NCI-H2196 (cell line): ENCODE measurements at regions not wholly inside any gene's neighbourhood (a gene's known extent, or its start where the extent isn't known, plus 50 kb on each side); places are given as distances from the start of the nearest gene placed in this dataset.
"Not testable (repeated sequence)": the region's sequence is repeated elsewhere in the genome, so short reads cannot be mapped to it uniquely, and the experiment has no call there.

Experiments used
- DNase-seq: peaks from one replicate; lab custom pipeline; 2025; ENCODE audit not compliant: unreplicated experiment; lab: John Stamatoyannopoulos, UW

DNA sequence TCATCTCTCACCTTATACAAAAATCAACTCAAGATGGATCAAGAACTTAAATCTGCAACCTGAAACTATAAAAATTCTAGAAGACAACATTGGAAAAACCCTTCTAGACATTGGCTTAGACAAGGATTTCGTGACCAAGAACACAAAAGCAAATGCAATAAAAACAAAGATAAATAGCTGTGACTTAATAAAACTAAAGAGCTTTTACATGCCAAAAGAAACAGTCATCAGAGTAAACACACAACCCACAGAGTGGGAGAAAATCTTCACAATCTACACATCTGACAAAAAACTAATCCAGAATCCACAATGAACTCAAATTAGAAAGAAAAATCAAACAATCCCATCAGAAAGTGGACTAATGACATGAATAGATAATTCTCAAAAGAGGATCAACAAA is 532.4 kb downstream of the KIF20B start:
- not testable (repeated sequence) for DNase-seq

DNA sequence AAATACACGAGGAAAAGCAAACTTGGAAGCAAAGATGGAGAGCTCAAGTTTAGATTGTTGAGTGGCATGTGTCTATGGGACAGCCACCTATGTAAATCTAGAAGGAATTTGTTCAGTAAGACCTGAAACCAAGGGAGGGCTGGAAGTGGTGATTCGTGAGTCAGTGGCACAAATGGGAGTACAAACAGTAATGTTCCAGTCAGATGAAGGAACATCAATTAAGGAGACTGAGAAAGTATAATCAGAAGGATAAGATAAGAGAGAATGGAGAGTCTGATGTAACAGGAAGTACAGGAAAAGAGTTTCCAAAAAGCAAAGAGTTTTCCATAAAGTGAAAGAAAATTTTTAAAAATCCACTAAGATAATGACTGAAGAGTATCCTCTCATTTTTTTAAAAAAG is 544.2 kb downstream of the KIF20B start:
- no peak for DNase-seq

DNA sequence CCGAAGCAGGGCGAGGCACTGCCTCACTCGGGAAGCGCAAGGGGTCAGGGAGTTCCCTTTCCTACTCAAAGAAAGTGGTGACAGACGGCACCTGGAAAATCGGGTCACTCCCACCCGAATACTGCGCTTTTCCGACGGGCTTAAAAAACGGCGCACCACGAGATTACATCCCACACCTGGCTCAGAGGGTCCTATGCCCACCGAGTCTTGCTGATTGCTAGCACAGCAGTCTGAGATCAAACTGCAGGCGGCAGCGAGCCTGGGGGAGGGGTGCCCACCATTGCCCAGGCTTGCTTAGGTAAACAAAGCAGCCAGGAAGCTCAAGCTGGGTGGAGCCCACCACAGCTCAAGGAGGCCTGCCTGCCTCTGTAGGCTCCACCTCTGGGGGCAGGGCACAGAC is 549.4 kb downstream of the KIF20B start:
- DNase-seq = not testable (repeated sequence)

DNA sequence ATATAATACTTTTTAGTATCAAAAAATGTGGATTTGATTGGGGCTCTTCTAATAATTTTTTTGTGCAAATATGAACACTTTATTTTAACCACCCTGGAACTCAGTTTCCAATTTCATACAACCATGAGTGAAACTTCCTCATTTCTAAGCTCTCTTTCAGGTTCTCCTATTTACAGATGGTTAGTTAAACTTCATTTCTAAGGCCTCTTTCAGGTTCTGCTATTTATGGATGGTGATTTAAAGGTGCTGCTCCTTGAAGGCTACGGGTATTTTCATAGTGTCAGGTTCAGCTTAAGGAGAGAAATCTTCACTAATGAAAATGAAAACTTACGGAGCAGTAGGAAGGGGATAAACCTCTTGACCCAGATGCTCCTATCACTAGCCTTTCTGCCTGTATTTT is 568.3 kb downstream of the KIF20B start:
- DNase-seq = no peak

DNA sequence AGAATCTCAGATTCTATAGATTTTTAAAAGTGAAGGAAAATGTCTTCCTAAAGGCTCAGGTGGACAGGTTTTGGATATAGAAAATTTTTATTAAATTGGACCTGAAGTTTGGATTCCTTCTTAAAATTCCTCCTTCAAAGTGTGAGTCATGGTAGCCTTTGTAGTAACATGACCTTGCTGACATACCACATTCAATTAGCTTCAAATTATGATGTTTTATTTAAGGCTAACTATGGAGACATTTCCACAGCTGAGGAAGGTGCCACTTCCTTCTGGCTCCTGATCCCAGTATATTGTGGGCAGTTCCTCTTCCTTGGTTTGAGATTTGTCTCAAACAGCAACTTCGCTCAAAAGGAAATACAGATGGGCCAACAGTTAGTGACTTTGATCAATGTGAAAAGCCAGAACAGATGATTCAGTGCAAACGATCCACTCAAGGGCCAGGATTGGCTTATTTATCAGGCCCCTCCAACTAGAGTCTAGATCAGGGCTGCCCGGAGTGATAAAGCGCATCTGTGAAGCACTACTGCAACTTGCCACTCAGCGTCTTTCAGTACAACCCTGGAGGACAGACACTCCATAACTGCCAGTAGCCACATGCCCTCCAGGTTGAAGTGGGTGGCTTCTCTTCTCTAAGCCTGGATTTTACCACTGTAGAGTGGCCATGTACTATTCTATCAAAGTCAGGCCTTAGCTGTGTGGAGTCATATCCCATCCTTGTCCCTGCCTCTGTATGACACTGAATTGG is 573.5 kb downstream of the KIF20B start:
- no peak for DNase-seq

DNA sequence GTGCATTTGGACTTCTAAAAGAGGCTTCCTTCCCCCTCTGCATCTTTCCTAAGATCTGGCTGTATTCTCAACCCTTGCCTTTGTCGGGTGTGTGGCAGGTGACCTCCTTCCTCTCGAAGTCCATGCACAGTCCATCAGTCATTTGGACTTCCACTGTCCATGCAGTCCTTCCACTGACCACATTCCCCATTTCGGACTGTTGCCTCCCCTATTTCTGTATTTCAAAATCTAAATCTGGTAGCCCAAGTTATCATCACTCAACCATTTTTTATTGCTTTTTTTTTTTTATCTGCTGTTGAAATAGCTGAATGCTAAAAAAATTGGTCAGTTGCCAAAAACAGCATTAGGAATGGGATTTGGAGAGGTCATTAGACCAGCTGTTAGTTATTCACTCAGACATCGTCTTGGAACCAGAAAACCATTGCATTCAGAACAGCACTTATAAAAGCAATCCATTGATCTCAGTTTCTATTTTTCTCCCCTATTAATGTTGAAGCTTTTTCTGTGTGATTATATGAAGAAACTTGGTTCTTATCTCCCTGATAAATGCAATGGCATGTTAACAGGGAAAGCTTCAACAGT is 575.6 kb downstream of the KIF20B start:
- no peak for DNase-seq

DNA sequence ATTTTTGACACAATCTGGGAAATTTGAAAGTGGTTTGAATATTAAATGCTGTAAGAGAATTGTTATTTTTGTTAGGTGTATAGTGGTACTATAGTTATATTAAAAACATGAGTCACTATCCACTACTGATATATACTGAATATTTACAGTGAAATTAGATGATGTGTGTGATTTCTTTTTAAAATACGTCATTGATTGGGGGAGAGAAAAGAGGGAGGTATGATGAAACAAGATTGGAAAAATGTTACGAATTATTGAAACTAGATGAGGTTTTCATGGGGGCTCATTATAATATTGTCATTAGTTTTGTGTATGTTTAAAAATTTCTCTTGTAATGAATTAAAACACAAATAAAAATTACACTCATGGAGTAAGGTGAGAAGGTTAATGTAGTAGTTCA is 571.4 kb downstream of the HTR7 start:
- no peak for DNase-seq

DNA sequence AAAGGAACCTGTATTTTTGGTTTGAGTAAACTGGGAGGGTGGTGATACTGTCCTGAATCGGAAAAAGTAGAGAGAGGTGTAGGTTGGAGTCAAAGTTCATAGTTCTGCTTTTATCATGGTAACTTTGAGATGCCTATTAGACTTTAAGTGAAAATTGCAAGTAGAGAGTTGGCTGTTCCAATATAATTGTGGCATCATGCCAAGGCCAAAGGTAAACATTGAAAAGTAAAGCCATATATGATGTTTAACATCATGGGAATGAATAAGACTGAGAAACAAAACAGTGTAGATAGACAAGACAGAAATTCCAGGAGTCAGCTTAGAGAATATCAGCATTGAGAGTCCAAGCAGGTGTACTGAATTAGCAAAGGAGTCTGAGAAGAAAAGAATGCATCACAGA is 570.9 kb downstream of the HTR7 start:
- DNase-seq = no peak

DNA sequence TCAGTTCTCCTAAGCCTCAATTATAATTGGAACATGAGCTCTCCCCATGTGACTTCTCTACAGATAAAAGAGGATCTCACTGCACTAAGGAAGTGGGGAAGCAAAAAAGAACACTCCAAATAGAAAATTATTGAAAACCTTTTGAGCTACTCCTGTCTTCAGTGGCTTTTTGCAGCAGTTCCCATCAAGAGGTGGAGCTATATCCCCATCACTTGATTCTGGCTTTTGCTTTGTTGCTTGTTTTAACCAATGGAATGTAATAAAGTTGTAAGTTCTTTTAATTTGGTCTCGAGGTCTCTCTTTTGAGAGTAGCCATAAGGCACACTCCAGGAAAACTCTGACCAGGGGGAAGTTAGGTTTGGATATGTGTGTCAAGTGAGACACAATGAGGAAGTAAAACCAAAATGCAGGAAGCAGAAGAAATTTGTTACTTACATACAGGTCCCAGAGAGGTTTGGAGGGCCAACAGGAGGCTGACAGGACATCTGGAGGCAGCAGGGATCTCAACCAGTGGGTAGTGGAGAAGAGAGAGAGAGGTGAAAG is 569.4 kb downstream of the HTR7 start:
- DNase-seq = no peak

DNA sequence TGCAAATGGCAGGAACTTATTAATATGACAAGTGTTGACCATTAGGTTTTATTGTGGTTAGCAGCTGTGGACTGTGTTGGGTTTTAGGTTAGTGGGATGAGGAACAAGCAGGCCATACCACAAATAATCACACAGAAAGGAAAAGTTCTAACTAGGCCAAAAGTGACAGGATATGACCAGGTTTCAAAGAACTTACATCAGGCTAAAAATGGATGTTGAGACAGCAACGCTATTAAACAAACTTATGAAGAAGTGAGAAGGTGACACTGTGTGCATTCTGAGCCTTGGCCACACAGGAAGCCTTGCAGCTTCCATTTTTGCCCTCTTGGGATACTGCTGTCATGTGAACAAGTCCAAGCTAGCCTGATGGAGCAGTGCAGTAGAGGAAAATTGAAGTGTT is 568.8 kb downstream of the HTR7 start:
- DNase-seq = no peak

DNA sequence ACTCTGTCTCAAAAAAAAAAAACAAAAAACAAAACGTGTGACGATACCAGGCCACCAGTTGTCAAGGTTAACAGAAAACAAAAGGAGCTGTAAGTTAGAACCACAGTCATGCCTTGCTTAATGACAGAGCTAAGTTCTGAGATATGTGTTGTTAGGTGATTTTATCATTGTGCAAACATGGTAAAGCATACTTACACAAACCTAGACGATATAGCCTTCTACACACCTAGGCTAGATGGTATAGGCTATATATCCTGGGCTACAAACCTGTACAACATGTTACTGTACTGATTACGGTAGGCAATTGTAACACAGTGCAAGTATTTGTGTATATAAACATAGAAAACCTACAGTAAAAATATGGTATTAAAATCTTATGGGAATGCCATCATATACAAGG is 564.2 kb downstream of the HTR7 start:
- DNase-seq = no peak

DNA sequence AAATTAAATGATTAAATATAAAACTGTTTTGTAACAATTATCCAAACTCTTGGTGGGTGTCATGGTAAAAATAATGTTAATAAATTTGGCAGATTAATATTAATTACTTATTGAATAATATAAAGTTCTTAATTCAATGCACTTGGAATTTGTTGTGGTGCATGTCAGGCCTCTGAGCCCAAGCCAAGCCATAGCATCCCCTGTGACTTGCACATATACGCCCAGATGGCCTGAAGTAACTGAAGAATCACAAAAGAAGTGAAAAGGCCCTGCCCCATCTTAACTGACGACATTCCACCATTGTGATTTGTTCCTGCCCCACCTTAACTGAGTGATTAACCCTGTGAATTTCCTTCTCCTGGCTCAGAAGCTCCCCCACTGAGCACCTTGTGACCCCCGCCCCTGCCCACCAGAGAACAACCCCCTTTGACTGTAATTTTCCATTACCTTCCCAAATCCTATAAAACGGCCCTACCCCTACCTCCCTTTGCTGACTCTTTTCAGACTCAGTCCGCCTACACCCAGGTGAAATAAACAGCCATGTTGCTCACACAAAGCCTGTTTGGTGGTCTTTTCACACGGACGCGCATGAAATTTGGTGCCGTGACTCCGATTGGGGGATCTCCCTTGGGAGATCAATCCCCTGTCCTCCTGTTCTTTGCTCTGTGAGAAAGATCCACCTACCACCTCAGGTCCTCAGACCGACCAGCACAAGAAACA is 562.9 kb downstream of the HTR7 start:
- DNase-seq = not testable (repeated sequence)

DNA sequence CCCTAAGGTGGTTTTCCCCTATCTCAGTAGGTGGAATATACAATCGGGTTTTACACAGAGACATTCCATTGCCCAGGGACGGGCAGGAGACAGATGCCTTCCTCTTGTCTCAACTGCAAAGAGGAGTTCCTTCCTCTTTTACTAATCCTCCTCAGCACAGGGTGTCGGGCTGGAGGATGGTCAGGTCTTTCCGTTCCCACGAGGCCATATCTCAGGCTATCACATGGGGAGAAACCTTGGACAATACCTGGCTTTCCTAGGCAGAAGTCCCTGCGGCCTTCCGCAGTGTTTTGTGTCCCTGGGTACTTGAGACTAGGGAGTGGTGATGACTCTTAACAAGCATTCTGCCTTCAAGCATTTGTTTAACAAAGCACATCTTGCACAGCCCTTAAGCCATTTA is 555.8 kb downstream of the HTR7 start:
- not testable (repeated sequence) for DNase-seq

DNA sequence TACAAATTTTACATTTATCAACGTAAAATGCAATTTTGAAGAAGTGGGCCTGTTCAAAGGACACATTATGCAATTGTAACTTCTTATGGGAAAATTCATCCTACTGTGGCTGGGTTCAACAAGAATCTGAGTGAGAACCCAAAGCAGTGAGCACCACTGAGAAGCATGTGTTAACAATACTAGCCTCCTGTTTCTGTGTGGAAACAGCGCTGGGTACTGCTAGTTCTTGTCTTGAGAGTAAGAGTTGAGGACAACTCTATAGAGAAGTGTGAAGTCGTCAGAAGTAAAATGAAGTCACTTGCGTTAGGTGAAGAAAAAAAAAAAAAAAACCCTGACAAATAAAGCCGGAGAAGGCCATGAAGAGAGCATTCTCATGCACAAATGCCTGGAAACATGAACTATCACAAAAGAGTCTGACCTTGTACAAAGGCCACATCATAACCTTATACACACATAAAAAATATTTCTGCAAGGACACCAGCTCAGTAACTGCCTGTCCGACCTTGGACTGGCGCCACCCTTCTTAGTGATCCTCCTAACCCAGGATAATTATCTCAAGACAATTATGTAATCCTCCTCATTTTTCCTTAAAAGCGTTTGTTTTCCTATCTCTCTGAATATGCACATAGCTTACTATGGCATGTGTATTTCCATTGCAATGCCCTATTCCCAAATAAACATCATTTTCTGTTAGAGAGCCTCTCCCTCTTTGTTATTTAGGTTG is 554.9 kb downstream of the HTR7 start:
- DNase-seq = no peak

DNA sequence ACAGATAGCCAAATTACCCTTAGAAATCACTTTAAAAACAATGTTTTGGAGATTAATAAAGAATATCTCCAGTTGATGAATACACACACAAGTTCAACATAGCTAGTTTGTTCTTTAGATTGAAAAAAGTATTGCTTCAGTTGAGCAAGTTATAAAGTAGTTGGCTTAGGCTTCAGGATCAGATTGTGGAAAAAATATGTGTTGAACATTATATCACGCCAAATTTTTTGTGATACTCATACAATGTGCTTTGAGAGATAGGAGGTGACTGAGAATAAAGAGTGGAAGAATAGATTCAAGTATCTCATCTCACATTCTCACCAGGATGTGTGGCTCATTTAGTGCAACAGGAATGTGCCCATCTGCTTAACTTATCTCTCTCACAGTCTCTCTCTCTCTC is 553.3 kb downstream of the HTR7 start:
- no peak for DNase-seq

DNA sequence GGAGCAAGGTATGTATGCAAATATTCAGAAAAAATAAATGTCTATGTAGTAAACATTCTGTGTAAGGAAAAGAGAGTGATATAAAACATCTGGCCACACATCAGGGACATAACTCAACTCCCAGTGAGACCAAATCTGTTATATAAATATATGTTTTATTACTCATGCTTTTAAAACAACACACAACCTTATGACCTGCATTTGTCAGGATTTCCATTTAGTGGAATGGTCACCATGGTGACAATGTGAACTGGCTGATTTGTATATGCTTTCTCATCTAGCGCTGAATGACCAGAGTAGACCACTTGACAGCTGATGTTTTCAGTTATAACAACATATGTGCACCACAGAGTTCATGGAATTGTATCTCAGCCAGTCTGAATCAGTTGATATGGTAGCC is 551.7 kb downstream of the HTR7 start:
- DNase-seq = no peak

DNA sequence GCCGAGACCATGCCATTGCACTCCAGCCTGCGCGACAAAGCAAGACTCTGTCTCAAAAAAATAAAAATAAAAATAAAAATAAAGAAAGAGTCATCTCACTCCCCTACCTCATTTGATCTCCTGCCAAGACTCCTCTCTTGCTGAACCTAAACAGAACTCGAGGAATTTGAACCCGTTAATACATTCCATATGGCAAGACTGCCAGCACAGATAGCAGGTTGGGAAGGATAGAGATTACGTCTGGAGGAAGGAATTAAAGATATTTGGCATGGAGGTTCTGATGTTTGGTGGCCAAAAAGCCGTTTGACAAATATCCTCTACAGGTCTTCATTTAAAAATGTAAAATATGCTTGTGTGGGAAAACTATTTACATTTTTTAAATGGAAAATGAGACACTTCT is 549.6 kb downstream of the HTR7 start:
- DNase-seq = no peak

DNA sequence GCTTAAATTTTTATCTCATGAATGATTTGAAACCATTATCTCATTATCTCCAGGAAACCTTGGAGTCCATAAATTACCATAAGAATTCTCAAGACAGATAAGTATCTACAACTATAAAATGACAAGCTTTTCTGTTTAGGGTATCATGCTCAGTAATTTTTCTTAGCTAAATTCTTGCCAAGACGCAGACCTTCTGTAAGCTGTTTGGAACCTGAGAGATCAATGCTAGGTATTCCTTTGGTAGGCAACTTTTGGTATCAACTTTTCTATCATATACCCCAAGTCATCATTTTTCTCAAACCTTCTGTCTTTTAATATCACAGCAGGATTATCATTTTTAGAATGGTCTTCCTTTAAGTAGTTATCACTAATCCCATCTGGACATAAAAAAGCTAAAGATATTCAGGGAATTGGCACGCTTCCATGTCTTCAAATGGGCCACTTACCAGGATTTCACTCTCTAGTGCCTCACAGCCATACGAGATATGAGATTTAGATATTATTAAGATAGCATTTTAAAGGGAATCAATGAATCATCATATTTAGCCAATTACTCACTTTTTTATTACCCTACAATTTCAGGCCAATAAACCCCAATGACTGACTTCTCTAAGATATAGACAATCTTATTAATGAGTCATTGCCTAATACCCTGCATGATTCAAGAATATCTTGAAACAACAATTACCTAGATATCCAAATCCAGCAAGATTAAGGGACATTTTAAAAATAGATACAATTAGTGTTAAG is 544.1 kb downstream of the HTR7 start:
- no peak for DNase-seq

DNA sequence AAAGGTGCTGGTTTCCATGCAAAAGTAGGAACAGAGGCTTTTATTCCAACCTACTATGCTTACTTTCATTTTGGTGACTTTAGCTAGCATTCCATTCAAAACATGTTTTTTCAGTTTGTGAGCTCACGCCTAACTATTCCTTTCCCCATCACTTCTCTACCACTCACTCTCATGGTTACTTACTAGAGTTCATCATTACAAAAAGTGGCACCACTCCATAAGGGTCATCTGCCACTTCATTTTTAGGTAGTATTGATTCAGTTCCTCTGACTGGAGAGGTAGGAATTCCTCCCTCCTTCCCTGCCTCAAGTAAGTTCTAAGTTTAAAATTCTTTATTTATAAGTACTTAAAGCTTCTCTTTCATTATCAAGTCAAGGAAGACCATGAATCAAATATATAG is 543.1 kb downstream of the HTR7 start:
- no peak for DNase-seq

DNA sequence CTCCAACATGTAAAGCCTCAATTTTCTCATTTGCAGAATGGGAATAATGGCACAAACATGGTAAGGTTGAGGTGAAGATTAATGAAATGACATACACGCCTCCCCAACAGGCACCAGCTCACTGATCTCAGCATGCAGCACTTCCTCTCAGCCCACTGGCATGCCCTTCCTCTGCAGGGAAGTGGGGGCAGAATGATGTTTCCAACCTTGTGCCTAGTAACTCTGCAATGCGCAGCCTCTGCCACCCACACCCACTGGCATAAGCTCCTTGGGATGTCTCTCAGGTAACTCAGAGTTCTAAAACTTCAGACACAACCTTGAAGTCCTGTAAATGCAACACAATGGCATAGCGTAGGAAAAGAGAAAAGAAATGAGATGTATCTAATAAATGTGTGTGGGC is 540.7 kb downstream of the HTR7 start:
- no peak for DNase-seq

DNA sequence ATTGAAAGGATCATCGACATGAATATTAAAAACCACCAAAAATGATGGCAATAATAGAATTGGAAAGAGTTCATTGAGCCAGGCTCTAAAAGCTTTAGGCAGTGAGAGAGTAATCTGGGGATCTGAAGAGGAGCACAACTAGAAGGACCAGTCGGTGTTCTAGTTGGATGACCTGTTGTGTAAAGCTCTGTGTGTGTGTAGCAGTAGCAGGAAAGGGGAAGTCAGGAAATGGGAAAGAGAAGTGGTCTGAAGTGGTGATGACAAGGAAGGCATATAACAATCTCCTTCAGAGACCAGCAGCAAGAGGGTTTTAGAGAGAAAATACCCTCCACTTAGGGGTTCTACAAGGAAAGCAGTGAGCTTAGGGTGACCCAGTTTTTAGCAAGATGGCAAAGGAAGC is 539.2 kb downstream of the HTR7 start:
- DNase-seq = no peak
